ENCODE measurements at regions not wholly inside any gene's neighbourhood (a gene's known extent, or its start where the extent isn't known, plus 50 kb on each side); places are given as distances from the start of the nearest gene placed in this dataset.

DNA sequence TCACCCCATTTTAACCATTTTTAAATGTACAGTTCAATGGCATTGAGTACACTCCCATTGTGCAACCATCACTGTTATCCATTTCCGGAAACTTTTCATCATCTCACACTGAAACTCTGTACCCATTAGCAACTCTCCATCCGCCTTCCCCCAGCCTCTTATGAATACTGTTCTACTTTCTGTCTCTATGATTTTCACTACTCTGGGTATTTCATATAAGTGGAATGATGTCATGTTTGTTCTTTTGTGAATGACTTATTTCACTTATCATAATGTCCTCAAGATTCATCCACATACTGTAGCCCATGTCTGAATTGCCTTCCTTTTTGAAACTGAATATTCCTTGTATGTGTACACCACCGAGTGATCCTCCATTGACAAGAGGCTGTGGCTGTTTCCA lies 92.9 kb upstream of the TOX2 start:
- DNase-seq (ENCODE audit: extremely low read depth, low read depth) = no peak
- TF ChIP-seq, protein P1, sequence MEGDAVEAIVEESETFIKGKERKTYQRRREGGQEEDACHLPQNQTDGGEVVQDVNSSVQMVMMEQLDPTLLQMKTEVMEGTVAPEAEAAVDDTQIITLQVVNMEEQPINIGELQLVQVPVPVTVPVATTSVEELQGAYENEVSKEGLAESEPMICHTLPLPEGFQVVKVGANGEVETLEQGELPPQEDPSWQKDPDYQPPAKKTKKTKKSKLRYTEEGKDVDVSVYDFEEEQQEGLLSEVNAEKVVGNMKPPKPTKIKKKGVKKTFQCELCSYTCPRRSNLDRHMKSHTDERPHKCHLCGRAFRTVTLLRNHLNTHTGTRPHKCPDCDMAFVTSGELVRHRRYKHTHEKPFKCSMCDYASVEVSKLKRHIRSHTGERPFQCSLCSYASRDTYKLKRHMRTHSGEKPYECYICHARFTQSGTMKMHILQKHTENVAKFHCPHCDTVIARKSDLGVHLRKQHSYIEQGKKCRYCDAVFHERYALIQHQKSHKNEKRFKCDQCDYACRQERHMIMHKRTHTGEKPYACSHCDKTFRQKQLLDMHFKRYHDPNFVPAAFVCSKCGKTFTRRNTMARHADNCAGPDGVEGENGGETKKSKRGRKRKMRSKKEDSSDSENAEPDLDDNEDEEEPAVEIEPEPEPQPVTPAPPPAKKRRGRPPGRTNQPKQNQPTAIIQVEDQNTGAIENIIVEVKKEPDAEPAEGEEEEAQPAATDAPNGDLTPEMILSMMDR (IDR thresholded peaks at IDR 0.05; ENCODE audit: low read depth, low read length) = no peak

DNA sequence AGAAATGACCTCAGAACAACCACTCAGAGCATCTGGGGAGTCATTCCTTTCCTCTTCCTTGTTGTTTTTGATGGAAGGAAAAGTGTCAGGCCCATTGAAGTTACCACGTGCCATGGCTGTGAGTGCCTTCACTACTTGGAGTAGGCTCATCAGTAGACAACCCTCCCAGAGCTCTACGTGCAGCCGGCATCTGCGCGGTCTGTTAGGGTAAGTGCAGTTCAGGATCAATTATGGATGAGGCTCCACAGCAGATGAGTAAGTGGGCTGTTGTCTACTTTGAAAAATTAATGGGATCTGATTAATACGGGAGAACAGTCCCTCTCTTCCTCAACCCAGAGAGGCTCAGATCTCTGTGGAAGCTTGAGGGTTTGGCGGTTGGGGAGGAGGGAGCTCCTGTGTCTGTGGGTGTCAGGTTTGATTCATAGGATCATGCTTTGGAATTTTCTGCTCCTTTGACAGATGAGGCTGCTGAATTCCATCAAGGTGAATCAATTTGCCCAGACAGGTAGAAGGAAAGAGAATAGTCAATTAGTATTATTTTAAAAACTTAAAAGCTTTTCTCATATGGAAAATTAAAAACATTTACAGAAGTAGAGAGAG lies 93.8 kb upstream of the TOX2 start:
- TF ChIP-seq, protein P1 (IDR thresholded peaks at IDR 0.05; ENCODE audit: low read depth, low read length) = no peak
- DNase-seq (ENCODE audit: extremely low read depth, low read depth) = no peak

DNA sequence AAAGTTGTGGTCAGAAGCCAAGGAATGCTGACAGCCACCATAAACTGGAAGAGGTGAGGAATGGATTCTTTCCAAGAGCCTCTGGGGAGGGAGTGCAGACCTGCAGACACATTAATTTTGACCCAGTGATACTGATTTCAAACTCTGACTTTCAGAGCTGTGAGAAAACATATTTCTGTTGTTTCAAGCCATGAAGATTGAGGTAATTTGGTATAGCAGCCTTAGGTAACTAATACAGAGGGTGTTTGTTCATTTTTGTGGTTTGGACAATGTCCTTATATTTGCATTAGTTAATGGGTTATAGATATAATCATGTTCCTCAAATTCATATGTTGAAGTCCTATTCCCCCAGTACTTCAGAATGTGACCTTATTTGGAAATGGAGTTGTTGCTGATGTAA lies 85.4 kb upstream of the GTSF1L start:
- DNase-seq (ENCODE audit: extremely low read depth, low read depth) = no peak
- TF ChIP-seq, protein P1 (IDR thresholded peaks at IDR 0.05; ENCODE audit: low read depth, low read length) = no peak

DNA sequence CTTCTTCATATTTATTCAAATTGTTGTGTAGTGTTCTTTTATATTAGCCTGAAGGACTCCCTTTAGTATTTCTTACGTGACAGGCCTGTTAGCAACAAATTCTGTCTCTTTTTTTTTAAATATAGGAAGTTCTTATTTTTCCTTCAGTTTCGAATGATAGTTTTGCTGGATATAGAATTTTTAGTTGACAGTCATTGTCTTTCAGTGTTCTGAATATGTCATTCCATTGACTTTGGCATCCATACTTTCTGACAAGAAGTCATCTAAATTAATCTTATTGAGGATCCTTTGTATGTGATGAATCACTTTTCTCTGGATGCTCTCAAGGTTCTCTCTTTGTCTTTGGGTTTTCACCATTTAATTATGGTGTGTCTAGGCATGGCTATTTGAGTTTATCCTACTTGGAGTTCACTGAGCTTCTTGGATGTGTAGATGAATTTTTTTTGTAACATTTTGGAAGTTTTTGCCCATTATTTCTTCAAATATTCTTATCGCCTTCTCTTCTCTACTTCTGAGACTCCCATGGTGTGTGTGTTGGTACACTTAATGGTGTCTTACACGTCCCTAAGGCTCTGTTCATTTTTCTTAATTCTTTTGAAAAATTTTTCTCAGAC lies 82.5 kb upstream of the GTSF1L start:
- DNase-seq (ENCODE audit: extremely low read depth, low read depth) = no peak
- TF ChIP-seq, protein P1 (IDR thresholded peaks at IDR 0.05; ENCODE audit: low read depth, low read length) = no peak

DNA sequence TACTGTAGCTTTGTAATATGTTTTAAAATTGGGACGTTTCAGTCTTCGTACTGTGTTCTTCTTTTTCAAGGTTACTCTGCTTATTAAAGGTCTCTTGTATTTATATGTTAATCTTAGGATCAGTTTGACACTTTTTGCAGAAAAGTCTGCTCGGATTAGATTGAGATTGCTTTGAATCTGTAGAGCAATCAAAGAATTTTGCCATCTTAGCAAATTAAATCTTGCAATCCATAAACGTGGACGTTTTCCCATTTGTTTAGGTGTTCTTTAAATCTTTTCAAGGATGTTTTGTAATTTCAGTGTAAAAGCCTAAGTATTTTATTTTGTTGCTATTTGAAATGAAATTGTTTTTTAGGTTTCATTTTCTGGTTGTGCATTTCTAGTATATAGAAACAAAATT lies 78.0 kb upstream of the GTSF1L start:
- no peak for DNase-seq (ENCODE audit: extremely low read depth, low read depth)
- TF ChIP-seq, protein P1 (IDR thresholded peaks at IDR 0.05; ENCODE audit: low read depth, low read length) = no peak

DNA sequence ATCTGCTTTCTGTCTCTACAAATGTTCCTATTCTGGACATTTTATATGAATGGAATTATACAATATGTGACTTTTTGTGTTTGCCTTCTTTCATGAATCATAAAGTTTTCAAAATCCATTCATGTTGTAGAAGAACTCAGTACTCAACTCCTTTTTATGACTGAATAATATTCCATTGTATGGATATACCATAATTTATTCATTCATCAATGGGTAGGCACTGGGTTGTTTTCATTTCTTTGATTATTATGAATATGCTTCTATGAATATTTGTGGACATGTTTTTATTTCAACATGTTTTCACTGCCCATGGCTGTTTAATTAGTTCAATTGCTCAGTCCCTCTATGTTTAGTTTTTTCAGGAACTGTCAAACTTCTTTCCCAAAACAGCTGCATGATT lies 76.5 kb upstream of the GTSF1L start:
- TF ChIP-seq, protein P1 (IDR thresholded peaks at IDR 0.05; ENCODE audit: low read depth, low read length) = no peak
- no peak for DNase-seq (ENCODE audit: extremely low read depth, low read depth)

DNA sequence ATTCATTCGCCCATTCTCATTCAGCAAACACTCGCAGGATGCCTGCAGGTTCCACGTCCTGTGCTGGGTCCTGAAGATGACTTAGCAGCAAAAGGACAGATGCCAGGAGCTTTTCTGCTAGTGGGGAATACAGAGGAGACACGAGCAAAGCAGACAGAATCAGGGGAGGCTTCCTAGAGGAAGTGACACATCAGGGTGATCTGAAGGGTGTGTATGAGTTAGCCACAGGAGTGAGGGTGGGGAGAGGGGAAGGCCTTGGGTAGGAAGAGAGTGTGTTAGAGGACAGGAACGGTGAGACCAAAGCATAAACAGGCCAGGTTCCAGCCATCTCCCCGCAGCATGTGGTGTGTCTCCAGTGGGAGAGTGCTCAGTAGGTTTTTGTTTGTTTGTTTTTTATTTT lies 73.4 kb upstream of the GTSF1L start:
- DNase-seq (ENCODE audit: extremely low read depth, low read depth) = no peak
- TF ChIP-seq, protein P1 (IDR thresholded peaks at IDR 0.05; ENCODE audit: low read depth, low read length) = no peak
